Retinal pigment epithelial cell (primary cell): ENCODE measurements at regions not wholly inside any gene's neighbourhood (a gene's known extent, or its start where the extent isn't known, plus 50 kb on each side); places are given as distances from the start of the nearest gene placed in this dataset.

Source experiments
- DNase-seq: peaks from one replicate; pipeline ENCODE4 v3.0.0-alpha.2; 2010; ENCODE audit warnings: low read depth
- H3K4me3 ChIP-seq: 2 replicates; pipeline ENCODE4 v1.5.1; 2011; ENCODE audit warnings: mild to moderate bottlenecking, low read length, control low read depth, moderate library complexity
- TF ChIP-seq, protein P1 (sequence below): conservative IDR thresholded peaks from 2 replicates; pipeline ENCODE4 v1.5.1; 2011; ENCODE audit warnings: low read depth, low read length, control low read depth, inconsistent platforms

DNA sequence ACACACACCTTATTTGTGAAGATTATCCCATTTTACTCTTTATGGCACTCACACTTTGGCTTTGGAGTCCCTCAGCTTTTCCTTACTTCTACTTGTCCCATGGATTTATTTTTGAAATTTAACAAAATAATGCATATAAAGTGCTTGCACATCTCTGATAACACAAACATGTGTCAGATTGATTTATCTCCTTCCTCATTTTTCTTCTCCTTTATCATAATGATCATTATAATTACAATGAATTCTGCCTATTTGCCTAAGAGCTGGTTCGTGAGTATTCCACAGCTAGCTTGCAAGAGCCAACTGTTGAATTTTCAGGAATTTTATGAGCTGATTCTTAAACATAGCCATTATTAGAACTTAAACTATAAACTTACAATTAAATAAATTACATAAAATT lies 347.7 kb downstream of the CHSY3 start:
- no peak for DNase-seq
- TF ChIP-seq, protein P1, sequence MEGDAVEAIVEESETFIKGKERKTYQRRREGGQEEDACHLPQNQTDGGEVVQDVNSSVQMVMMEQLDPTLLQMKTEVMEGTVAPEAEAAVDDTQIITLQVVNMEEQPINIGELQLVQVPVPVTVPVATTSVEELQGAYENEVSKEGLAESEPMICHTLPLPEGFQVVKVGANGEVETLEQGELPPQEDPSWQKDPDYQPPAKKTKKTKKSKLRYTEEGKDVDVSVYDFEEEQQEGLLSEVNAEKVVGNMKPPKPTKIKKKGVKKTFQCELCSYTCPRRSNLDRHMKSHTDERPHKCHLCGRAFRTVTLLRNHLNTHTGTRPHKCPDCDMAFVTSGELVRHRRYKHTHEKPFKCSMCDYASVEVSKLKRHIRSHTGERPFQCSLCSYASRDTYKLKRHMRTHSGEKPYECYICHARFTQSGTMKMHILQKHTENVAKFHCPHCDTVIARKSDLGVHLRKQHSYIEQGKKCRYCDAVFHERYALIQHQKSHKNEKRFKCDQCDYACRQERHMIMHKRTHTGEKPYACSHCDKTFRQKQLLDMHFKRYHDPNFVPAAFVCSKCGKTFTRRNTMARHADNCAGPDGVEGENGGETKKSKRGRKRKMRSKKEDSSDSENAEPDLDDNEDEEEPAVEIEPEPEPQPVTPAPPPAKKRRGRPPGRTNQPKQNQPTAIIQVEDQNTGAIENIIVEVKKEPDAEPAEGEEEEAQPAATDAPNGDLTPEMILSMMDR = no peak
- no peak overlapping the region for H3K4me3 ChIP-seq

DNA sequence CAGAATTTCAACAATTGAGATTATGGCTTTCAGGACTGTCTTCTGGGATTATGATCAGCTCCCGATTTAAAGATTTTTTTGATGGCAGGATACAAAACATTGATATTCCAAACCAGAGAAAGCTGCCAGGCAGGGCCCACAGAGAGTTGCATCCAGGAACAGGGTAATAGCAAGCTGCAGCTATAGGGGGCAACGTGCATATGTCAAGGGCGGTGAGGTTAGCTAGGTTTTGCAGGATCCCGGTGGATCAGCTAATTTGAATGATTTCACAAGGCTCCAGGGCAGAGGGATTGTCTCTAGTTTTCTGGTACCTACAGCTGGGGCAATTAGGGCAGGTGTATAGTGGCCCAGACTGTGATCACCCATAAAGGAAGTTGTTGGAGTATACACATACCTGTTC lies 339.4 kb downstream of the CHSY3 start:
- TF ChIP-seq, protein P1 = no peak
- DNase-seq = no peak
- H3K4me3 ChIP-seq = no peak overlapping the region

DNA sequence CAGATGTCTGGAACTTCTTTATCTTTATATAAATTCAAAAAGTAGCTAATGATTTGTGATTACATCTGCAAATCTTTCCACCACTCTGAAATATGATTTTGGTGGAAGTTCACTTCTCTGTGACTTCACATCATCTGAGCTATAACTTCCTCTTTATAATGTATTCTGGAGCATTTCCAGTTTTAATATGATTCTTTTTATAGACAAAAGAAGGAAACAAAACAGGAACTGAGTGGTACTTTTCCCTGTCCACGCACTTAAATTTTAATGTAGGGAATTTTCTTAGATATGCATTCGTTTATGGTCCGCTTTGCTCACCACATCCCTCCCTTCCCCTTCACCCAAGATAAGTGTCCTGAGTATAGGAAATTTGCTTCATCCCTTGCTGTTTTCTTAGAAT lies 333.5 kb downstream of the CHSY3 start:
- TF ChIP-seq, protein P1 = no peak
- H3K4me3 ChIP-seq = no peak overlapping the region
- DNase-seq = no peak
